Stimulated activated CD4-positive, alpha-beta T cell treated with anti-CD3 and anti-CD28 coated beads, Interleukin-15, amount 100 ng/mL, for 1 hour (primary cell): ENCODE measurements at regions not wholly inside any gene's neighbourhood (a gene's known extent, or its start where the extent isn't known, plus 50 kb on each side); places are given as distances from the start of the nearest gene placed in this dataset.
"Not testable (repeated sequence)": the region's sequence is repeated elsewhere in the genome, so short reads cannot be mapped to it uniquely, and the experiment has no call there.

ENCODE experiments used
- DNase-seq, 2 donors: peaks; one replicate each; pipeline ENCODE4 v3.0.0-alpha.2; 2020; ENCODE audit warnings: low read depth in 1 of 2, low spot score in 1 of 2

- not testable (repeated sequence) for DNase-seq
Observed at GRCh38 chr1:143842058-143842457, 129.7 kb downstream of the FAM72C start.

- DNase-seq, result not testable (repeated sequence)
Observed at GRCh38 chr1:143839182-143839581, 132.6 kb downstream of the FAM72C start.

- DNase-seq, result not testable (repeated sequence)
Observed at GRCh38 chr1:143838598-143838929, 133.2 kb downstream of the FAM72C start.

- not testable (repeated sequence) for DNase-seq
Observed at GRCh38 chr1:143837924-143838597, 133.7 kb downstream of the FAM72C start.

GRCh38 chr1:143833376-143833775 is 138.4 kb downstream of the FAM72C start:
- not testable (repeated sequence) for DNase-seq

GRCh38 chr1:143832379-143832716 is 139.4 kb downstream of the FAM72C start:
- not testable (repeated sequence) for DNase-seq

GRCh38 chr1:143831479-143832378 is 140.1 kb downstream of the FAM72C start:
- DNase-seq, result not testable (repeated sequence)

- DNase-seq, result not testable (repeated sequence)
Observed at GRCh38 chr1:143826162-143826561, 145.6 kb downstream of the FAM72C start.

GRCh38 chr1:143824266-143824665 is 147.5 kb downstream of the FAM72C start:
- DNase-seq, result not testable (repeated sequence)

- DNase-seq, result not testable (repeated sequence)
Observed at GRCh38 chr1:143820058-143820457, 151.7 kb downstream of the FAM72C start.

- DNase-seq, result not testable (repeated sequence)
Observed at GRCh38 chr1:143816369-143816768, 155.4 kb downstream of the FAM72C start.

GRCh38 chr1:143805374-143805773 is 166.4 kb downstream of the FAM72C start:
- DNase-seq, result not testable (repeated sequence)

- DNase-seq, result not testable (repeated sequence)
Observed at GRCh38 chr1:143804707-143805356, 167.0 kb downstream of the FAM72C start.

GRCh38 chr1:143803927-143804411 is 167.8 kb downstream of the FAM72C start:
- DNase-seq, result peak in 1 of 2 donors; percentile 14

GRCh38 chr1:143803095-143803494 is 168.7 kb downstream of the FAM72C start:
- not testable (repeated sequence) for DNase-seq

GRCh38 chr1:143799568-143800187 is 172.1 kb downstream of the FAM72C start:
- DNase-seq, result not testable (repeated sequence)

- DNase-seq, result not testable (repeated sequence)
Observed at GRCh38 chr1:143796369-143796768, 175.4 kb downstream of the FAM72C start.

- not testable (repeated sequence) for DNase-seq
Observed at GRCh38 chr1:143792047-143792937, 179.5 kb downstream of the FAM72C start.

GRCh38 chr1:143786381-143786780 is 185.4 kb downstream of the FAM72C start:
- DNase-seq, result not testable (repeated sequence)

- DNase-seq, result not testable (repeated sequence)
Observed at GRCh38 chr1:143785883-143786282, 185.9 kb downstream of the FAM72C start.
